T-helper 22 cell (primary cell): ENCODE measurements at regions not wholly inside any gene's neighbourhood (a gene's known extent, or its start where the extent isn't known, plus 50 kb on each side); places are given as distances from the start of the nearest gene placed in this dataset.
"Not testable (repeated sequence)": the region's sequence is repeated elsewhere in the genome, so short reads cannot be mapped to it uniquely, and the experiment has no call there.

Experiments used
- DNase-seq: peaks from one replicate; pipeline ENCODE4 v3.0.0-alpha.2; 2020; ENCODE audit warnings: low read depth

DNA sequence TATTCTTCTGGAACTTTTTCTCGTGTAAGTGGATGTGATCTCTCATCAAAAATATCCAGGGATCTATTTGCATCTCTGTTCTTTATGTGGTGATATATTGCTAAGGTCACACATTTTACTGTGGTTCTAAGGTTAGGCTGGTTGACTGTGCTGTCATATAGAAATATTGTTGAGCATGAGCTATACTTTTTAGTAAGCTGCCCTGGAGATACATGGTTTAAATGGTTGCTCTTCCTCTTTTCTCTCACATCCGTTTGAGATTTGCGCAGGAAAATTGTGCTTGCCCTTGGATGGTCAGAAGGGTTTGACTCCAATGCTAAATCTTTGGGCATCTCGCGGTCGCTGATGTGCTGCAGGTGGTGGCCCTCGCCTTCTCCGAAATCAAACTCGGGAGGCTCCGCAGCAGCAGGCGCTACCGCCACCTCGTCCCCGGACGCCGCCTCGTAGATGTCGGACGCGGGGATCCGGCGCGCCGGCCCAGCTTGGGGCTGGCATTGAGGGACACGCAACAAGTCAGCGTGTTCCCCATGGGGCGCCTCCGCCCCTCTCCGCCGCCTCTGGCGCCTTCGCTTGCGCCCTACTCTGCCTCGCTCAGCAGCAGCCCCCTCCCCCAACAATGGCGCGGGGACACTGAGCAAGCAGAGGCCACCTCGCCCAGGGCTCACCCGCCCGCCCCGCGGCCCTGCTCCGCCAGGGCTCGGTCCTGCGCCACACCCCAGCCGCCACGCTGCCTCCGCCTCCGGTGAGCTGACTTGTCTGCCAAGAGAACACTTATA, 154.5 kb downstream of the MSN start:
- DNase-seq: no peak

DNA sequence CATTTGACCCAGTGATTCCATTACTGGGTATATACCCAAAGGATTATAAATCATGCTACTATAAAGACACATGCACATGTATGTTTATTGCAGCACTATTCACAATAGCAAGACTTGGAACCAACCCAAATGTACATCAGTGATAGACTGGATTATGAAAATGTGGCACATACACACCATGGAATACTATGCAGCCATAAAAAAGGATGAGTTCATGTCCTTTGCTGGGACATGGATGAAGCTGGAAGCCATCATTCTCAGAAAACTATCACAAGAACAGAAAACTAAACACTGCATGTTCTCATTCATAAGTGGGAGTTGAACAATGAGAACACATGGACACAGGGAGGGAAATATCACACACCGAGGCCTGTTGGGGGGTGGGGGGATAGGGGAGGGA, 152.5 kb downstream of the MSN start:
- DNase-seq: not testable (repeated sequence)

DNA sequence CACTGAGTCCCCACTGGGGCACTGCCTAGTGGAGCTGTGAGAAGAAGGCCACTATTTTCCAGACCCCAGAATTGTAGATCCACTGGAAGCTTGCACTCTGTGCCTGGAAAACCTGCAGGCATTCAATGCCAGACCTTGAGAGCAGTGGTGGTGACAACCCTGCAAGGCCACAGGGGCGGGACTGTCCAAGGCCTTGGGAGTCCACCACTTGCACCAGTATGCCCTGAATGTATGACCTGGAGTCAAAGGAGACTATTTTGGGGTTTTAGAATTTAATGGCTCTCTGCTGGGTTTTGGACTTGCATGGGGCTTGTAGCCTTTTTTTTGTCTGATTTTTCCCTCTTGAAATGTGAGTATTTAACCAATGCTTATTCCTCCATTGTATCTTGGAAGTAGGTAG, 145.8 kb downstream of the MSN start:
- DNase-seq: no peak

GRCh38 chrX:65811558-65812228, 144.2 kb downstream of the MSN start:
- no peak for DNase-seq
